Activated CD8-positive, alpha-beta memory T cell treated with anti-CD3 and anti-CD28 coated beads for 48 hours (primary cell): ENCODE measurements at regions not wholly inside any gene's neighbourhood (a gene's known extent, or its start where the extent isn't known, plus 50 kb on each side); places are given as distances from the start of the nearest gene placed in this dataset.

Experiments
- DNase-seq, 3 experiments: peaks; one replicate each; pipeline ENCODE4 v3.0.0-alpha.2; 2020; ENCODE audit warnings: low read depth in 2 of 3, low spot score in 2 of 3

- DNase-seq, result no peak
Observed at GRCh38 chr14:66396164-66396563, 90.0 kb upstream of the CCDC196 start.

DNA sequence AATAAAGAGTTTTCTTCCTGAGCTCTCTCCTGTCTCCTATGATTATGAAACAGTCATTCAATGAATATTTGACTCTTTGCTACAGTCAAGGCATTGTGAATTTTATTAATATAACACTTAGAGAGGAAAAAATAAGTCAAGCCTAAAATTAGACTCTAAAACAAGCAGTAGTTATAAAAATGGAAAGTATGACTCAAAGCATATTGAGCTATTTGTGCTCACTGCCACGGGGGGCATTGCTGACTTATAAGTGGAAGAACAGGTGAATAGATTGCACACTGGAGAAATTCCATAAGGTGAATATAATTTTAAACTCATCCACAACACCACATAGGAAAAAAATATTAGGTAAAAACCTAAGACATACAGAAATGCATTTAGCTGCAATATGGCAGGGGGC is 87.7 kb upstream of the CCDC196 start:
- no peak for DNase-seq

- DNase-seq, result no peak
Observed at GRCh38 chr14:66401449-66402095, 84.6 kb upstream of the CCDC196 start.

GRCh38 chr14:66403183-66403582 is 83.0 kb upstream of the CCDC196 start:
- no peak for DNase-seq

DNA sequence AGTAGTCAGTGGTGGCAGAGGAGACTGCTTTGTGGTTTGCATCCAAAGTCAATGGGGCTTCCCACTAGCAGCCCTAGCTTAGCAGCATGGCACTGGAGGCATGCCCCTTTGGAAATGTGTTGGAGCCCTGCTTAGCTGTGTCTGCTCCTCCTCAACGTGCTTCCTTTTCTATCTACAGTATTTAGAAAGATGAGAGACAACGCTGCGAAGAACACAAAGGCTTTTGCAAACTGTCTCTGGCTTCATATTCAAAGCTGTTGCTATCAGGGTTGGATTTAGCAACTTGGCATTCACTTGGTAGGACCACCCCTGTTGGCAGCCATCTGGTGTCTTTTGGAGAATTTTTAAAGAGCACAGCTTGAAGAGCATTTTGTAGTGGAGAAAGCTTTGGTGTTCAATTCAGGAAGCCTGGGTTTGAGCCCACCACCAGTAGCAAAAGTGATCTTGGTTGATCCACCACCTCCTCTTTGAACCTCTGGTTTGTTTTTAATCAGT is 82.1 kb upstream of the CCDC196 start:
- DNase-seq, result no peak

GRCh38 chr14:66405158-66405557 is 81.0 kb upstream of the CCDC196 start:
- no peak for DNase-seq

DNA sequence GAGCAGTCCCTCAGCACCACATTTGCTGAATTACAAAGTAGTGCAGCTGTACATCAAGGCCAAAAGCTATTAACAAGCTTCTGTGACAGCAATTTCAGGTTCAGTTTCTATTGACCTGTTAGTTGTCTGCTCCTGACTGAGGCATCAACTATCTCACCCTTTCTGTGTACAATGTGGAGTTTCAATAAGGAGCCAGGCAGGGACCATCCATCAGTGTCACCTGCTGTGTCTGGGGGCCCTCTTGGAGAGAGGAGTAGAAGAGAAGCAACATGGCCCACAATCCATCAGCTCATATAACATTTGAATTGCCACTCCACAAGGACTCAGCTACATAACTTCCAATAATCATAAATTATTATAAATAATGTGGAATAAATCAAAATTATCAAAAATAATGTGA is 72.3 kb upstream of the CCDC196 start:
- no peak for DNase-seq

GRCh38 chr14:66414511-66414910 is 71.7 kb upstream of the CCDC196 start:
- DNase-seq, result no peak

GRCh38 chr14:66420251-66421006 is 65.7 kb upstream of the CCDC196 start:
- DNase-seq, result no peak

GRCh38 chr14:66421990-66422946 is 63.9 kb upstream of the CCDC196 start:
- DNase-seq, result no peak

- DNase-seq, result no peak
Observed at GRCh38 chr14:66425402-66425801, 60.8 kb upstream of the CCDC196 start.

DNA sequence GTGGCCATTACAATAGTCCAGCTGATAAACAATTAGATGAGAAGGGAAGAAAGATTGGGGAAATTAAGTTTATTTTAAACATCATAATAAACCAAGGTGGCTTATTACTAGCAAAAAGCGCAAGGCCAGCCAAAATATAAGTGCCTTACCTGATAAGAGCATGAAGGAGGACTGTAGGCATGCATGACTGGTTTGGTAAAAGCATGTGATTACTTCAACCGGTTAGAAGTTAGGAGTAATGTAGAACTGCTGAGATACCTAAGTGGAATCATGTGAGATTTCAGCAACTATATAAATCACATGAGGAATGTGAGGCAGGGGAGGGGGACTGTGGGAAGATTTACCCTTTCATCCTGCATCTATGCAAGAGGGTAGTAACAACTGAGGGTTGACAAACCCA is 59.7 kb upstream of the CCDC196 start:
- no peak for DNase-seq

- no peak for DNase-seq
Observed at GRCh38 chr14:66432334-66432733, 53.8 kb upstream of the CCDC196 start.

DNA sequence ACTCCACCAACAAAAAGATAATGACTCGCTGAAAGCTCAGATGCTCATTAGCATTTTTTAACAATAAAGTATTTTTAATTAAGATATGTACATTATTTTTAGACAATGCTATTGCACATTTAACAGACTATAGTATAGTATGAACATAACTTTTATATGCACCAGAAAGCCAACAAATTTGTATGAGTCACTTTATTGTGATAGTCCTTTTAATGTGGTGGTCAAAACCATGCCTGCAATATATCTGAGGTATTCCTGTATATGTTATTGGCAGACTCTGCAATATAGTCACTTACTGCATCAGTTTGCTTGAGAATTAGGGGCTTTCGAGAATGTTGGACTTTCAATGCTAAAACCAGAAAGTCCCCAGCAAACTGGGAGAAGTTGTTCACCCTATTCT is 51.7 kb upstream of the CCDC196 start:
- DNase-seq, result no peak

DNA sequence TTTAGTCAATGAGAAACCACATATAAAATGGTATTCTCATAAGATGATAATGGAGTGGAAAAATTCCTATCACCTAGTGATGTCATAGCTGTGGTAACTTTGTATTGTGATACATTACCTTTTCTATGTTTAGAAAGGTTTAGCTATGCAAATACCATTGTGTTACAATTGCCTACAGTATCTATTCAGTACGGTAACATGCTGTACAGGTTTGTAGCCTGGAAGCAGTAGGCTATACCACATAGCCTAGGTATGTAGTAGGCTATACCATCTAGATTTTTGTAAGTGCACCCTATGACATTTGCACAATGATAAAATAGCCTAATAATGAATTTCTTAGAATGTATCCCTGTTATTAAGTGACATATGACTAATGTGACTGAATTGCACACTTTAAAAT is 50.5 kb upstream of the CCDC196 start:
- DNase-seq, result no peak
